ENCODE measurements at regions not wholly inside any gene's neighbourhood (a gene's known extent, or its start where the extent isn't known, plus 50 kb on each side); places are given as distances from the start of the nearest gene placed in this dataset.

DNA sequence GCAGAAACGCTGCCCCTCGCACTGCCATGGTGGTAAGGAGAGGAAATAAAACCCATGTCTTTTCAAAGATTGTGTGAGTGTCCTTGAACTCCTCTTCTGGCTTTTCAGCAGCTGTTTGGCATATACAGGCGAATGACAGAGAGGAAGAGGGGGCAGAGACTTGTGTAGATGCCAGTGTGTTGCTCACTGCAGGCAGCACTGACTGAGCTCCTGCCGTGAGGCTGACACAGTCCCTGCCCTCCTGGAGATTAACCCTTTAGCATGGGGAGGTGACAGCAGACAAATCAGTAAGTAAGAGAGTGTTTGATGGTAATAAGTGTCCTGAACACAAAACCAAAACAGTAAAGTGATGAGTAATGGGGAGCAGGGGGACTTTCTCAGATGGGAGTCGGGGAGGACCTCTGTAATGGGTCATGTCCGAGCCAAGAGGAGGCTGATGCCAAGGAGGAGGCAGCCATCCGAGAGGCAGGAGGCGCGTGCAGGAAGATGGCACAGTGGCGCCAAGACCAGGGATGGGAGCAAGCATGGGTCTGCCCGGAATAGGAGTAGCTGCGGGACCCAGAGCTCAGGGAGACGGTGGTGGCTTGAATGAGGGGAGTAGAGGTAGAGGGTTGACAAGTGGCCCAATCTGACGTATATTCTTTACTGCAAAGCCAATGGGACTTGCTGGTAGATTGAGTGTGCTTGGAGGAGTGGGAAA, 182.2 kb downstream of the FOXO1 start:
- DNase-seq (ENCODE audit: low read depth in 4 of 4, low spot score in 1 of 4), result no peak

DNA sequence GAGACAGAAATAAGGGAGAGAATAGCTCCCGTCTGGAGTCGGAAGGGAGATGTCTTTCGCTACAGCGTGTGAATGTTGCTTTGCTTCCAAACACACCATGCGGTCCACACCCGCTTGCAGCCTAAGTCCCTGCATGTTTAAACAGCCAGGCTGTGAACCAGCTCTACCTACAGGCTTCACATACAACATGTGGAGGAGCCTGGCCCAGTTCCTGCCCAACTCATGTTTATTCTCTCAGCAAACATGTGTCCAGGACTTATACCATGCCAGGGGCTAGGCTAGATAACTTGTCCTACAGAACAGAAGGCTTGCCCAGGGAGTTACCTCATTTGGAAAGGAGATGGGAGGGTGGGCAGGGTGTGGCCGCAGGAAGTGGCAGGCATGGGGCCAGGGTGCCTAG, 181.5 kb downstream of the FOXO1 start:
- DNase-seq (ENCODE audit: low read depth in 4 of 4, low spot score in 1 of 4), result no peak

DNA sequence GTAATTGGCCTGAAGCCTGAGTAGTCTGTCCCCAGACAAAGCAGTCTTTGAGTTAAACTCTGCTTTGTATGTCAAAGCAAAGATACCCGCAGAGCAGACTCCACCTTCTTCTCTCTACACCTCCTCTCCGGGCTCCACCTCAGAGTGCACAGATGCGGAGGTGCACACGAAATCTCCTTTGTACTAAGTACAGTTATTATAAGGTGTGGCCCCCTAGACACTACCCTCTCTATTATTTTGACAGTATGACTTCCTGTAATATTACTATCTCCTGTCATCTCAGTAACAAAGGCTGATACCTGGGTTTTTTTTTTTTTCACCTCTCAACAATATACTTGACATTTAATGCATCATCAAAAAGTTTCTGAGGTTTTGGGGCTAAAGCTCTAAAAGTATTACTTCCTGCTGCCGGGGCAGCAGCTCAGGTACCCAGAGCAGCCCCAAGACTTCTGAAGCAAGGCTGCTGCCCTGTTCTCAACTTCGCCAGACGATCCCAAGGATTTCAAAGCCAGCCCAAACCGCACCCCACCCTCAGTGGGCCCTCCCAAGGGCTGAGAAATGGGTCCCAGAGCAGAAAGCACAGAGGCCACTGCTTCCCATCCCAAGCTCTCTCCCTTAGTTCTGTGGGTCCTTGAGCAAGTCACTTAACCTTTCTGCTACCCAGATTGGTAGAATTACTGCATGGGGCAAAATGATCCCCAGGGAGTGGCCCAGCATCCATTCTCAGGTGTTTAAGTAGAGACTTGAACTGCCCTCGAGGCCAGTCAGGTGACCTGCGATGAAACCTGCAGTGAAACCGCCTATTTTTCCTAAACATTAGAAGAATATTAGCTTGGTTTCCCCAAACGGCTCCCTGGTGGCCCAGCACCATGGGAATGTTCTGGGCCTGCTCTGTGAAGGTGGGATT, 180.6 kb downstream of the FOXO1 start:
- peak in 3 of 4 experiments; percentile 39 to 45 (median 41) for DNase-seq (ENCODE audit: low read depth in 4 of 4, low spot score in 1 of 4)

DNA sequence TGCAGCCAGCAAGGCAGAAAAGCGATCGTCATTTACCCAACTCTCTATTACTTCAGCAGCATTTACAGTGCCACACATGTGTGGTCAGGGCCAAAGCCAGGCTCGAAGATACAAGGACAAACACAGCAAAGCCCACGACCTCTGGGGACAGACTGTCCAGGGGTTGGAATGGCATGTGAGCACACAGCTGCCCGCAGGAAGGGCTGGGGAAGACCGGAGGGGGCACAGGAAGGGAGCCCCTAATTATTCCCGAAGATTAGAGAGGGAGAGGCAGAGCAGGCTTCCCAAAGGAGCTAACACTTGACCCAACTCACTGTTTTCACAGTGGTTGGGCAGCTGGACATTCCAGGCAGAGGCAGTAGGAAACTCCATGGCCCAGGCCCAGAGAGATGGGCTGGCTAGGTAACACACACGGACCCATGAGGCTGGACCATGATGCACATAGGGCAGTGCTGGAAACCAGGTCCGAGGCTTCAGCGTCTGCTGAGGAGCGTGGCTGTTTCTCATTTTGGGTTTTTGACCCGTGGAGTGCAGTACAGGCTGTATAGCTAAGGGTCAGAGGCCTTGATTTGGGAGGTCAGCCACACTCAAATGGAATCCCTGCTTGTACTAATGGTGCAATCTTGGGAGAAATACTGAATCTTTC, 179.8 kb downstream of the FOXO1 start:
- DNase-seq (ENCODE audit: low read depth in 4 of 4, low spot score in 1 of 4), result no peak

DNA sequence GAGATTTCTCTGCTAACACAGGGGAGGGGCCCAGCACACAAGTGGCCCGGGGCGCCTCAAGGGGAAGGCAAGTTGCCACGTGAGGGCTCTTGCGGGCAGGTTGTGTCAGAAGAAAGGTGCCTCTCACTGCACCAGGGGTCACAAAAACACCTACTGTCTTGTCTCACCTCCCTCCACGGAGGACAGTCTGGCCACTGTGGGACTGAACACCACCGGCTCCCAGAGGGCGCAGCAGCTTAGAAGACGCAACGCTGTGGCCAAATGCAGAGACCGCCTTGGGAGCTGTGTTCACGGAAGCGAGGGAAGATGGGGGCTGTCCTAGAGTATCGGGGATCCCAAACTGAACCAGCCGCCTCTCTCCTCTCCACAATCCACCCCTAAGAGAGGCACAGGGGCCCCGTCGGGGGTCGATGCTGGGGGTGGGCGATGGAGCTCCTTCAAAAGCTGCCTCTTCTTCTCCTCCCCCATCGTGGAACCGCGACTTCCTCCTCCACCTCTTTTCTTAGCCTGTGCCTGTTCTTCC, 177.5 kb downstream of the FOXO1 start:
- no peak for DNase-seq (ENCODE audit: low read depth in 4 of 4, low spot score in 1 of 4)

DNA sequence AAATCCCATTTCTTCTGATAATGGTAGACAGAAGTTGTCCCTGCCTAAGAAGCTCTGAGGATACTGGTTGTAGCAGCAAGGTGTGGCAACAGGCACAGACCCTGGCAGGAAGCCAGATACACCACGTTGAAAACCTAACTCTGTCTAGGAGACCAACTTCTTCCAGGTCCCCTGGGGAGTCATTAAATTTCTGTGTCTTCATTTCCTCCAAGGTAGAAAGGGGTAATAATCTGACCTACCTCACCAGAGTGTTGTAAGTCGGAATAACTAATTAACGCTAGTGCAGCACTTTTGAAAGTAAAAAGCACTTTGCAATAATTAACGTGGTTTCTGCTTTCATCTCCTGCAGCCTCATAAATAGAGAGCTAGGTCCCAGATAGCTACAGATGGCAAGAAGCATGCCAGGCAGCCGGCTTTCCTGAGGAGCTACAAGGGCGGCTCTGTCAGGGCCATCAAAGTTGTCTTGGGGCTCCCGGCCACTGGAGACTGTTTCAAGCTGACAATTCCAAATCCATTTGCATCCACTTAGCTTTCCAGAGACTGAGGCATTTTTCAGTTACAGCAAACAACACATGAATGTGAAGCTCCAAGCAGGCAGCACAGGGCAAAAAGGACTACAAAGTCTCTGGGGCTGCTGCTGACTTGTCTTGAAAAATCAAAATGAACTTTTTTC, 176.2 kb downstream of the FOXO1 start:
- peak in 2 of 4 experiments; percentile 25 to 26 for DNase-seq (ENCODE audit: low read depth in 4 of 4, low spot score in 1 of 4)

DNA sequence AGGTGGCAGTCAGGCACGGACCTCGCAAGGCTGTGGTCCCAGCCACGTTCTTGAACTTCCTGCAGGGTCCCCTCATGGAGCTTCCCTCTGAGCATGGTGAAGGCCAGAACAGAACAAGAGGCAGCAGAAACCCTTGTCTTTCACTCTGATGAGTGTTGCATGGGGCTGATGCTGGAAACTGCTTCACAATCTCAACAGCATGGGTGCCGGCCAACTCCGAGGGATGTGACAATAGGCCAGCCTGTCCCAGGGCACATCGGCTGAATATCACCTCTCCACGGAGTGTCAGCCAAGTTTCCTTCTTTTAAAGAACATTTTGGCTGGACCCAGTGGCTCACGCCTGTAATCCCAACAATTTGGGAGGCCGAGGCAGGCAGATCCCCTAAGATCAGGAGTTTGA, 173.9 kb downstream of the FOXO1 start:
- DNase-seq (ENCODE audit: low read depth in 4 of 4, low spot score in 1 of 4), result no peak

DNA sequence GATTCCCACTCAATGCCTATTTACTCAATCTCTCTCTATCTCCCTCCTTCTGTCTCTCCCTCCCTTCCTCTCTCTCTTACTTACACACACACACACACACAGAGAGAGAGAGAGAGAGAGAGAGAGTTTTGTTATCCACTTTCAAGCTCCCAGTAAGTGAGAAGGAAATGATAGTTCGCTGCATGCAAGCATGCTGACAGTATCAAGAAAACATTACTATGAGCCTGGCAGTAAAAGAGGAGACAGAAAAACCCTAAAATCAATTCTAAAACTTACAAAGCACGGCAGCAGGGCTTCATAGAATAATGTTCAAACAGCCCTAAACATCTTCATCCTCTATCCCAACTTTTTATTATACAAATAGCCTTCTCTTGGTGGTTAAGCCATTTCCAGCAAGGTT, 171.9 kb downstream of the FOXO1 start:
- no peak for DNase-seq (ENCODE audit: low read depth in 4 of 4, low spot score in 1 of 4)

DNA sequence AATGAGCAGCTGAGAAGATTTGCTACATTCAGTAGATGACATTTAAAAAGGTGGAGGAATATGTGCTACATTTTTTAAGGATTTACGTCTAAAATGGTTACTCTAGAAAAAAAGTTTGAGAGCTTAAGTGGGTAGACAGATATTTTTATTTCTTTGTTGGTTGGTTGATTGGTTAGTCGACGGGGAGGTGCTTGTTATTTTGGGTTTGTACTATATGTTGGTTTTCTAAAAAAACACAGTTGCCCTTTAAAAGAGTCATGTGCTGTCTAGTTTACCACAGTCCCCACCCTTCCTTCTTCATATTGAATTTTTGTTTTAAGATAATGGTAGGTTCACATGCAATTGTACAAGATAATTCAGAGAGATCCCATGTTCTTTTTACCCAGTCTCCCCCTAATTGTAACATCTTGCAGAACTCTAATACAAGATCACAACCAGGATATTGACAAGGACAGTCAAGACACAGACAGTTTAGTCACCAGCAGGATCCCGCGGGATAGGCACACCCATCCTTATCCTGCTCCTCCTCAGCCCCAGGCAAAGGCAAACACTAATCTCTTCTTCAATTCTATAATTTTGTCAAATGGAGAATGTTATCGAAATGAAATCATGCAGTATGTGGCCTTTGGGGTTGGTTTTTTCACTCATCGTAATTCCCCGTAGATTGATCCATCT, 171.4 kb downstream of the FOXO1 start:
- DNase-seq (ENCODE audit: low read depth in 4 of 4, low spot score in 1 of 4), result no peak

DNA sequence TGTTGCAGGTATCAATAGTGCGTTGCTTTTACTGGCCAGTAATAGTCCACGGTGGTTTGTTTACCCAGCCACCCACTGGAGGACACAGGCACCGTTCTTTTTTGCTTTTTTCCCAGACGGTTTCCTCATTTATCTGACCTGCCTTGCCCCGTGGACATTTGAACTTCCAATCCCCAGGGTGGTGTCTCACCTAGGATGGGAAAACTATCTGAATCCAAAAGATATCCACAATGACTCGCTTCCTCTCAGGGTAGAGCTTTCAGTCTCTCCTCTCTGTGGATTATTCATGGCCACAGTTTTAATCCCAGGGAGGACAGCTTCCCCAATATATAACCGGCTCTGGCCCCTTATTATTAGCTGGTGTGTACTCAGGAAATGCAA, 170.8 kb downstream of the FOXO1 start:
- no peak for DNase-seq (ENCODE audit: low read depth in 4 of 4, low spot score in 1 of 4)

DNA sequence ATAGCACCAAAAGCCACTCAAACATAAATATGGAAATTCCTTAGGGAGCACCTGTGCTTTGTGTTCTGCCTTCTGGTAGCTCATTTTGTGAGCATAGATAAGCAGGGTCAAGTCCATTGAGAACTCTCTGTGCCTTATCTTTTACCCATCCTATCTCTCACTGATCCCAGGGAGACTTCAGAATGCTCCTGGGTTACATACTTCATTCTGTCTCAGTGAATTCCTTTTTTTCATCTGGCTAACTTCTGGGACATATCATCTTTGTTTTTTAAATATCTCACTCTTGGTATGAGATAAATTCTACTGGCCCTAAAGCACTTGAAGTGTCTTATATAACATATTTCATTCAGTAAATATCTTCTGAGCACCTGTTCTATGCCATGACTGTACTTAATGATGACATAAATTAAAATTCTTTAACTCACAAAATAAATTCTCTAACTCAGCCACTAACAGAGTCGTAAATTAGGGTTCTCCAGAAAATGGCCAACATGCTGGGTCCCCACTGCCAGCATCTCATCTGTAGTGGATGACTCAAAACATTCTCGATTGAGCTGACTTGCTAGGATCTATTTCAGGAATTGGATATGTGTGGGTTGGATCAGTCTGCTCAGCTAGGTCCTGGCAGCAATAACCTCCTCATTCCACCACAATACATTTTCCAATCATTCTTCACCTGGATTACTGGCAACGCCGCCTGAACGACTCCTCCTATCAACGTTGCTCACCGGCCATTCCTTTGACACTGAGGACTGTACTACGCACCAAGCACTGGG, 170.2 kb downstream of the FOXO1 start:
- DNase-seq (ENCODE audit: low read depth in 4 of 4, low spot score in 1 of 4), result no peak

DNA sequence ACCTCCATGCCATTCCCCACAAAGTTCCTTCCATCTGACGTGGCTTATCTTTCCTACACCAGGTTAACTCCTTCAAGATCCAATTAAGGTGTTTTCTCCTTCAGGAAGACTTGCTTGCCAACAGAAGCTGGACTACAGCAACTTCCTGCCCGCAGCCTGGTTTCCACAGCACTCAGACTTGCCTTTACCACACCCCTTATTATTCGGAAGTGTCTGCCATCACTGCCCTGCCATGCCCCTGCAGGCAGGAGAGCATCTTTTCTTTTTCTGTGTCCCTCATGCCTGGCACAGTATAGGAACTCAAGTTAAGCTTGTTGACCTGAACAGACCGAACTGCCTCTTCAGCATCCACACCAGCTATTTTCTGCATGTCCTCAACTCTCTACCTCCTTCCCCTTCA, 168.0 kb downstream of the FOXO1 start:
- no peak for DNase-seq (ENCODE audit: low read depth in 4 of 4, low spot score in 1 of 4)

DNA sequence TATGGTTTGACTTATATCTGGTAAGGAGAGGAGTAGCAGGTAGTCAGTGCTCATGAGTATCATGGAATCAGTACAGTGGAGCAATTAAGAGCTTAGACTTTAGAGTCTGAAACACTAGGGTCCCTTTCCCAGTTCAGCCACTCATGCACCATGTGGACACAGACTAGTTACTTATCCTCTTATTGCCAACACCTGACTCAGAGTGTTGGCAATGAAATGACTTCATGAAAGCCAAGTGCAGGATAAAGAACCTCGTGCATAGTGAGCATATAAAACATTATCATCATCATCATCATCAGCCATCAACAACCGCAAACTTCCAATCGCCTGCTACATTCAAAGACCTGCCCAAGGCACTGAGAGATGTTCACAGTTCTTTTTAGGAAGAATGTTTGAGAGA, 164.2 kb downstream of the FOXO1 start:
- no peak for DNase-seq (ENCODE audit: low read depth in 4 of 4, low spot score in 1 of 4)

DNA sequence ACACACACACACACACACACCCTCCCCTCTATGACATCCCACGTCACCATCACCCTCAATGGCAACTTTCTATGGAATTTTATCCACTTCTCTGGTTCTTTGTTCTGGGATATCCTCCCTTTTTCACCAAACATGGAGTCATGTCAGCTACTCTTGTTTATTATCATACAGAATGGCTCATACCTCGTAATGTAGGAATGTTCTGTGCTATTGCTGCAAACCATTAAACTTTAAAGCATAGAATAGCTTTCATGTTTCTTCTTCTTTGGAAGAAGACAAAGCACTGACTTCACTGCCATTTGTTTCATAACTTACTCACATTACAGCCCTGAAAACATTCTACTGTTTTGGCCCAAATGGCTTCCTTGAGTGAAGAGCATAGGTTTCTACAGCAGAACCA, 163.4 kb downstream of the FOXO1 start:
- DNase-seq (ENCODE audit: low read depth in 4 of 4, low spot score in 1 of 4), result no peak

DNA sequence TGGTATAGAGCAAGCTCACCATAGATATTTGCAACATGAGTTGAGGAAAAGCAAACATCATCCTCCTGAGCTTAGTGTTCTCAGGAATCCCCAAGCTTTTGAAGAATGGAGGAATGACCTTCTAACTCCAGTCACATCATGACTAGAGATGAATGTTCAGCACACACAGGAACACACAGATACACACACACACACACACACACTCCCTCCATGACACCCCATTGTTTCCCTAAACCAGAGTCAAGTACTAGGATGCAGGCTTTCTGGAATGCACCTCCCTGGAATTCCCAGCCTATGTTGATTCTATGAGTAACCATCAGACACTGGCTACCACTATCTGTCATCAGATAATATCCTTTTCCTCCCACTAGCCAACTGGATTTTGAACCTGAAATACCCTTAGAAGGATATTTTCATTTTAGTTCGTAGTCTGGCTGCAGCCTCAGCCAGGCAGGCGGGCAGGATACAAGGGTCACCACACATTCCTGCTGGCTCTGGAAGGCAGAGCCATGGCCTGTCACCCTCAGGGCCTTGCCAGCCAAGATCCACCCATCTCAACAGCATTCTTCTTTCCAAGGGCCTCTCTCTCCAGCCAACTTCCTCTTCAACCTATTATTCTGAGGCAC, 162.4 kb downstream of the FOXO1 start:
- DNase-seq (ENCODE audit: low read depth in 4 of 4, low spot score in 1 of 4), result no peak

DNA sequence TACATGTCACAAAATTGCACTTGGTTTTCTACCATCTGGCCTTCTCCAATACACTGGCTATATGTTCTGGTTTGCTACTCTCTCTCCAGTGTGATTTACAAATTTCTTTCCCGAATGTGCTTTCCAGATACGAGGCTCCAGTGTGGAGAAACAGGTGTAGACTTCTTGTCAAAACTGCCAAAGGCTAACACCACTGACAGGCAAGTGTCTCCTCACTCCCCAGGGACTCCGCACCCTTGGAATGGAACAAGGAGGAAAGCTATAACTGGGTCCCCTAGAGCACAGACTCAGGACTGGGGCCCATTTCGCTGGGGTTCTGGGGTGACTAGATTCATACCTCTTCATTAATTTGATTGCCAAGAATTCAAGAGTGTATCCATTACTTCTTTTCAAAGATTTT, 161.8 kb downstream of the FOXO1 start:
- no peak for DNase-seq (ENCODE audit: low read depth in 4 of 4, low spot score in 1 of 4)

DNA sequence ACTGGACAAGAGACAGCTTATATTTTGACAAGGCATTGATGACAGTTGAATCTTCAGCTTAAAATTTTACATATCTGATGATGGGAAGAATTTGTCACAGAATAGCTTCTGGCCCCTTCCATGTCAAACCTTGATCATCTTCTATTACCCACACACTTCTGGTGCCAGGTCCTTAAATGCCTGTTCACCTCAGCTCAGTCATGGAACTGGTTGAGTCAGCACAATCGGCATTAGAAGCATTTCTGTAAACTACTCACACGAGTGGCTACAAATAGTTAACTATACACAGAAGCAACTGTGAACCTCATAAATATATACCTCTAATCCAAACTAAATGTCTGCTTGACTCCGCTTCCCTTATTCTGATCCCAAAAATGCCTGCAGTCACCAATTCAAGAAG, 161.2 kb downstream of the FOXO1 start:
- no peak for DNase-seq (ENCODE audit: low read depth in 4 of 4, low spot score in 1 of 4)

Data from stimulated activated CD4-positive, alpha-beta T cell treated with anti-CD3 and anti-CD28 coated beads, Interleukin-1b, Interleukin-23, amount 100 ng/mL, for 24 hours (primary cell).